ENCODE measurements at regions not wholly inside any gene's neighbourhood (a gene's known extent, or its start where the extent isn't known, plus 50 kb on each side); places are given as distances from the start of the nearest gene placed in this dataset.
"Not testable (repeated sequence)": the region's sequence is repeated elsewhere in the genome, so short reads cannot be mapped to it uniquely, and the experiment has no call there.

DNA sequence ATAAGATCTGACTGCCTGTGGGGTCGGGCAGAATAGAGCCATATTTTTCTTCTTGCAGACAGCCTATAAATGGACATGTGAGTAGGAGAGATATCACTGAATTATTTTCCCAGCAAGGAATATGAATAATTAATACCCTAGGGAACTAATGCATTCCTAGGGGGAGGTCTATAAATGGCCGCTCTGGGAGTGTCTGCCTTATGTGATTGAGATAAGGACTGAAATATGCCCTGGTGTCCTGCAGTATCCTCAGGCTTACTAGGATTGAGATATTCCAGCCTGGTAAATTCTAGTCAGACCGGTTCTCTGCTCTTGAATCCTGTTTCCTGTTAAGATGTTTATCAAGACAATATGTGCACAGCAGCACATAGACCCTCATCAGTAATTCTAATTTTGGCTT lies 1399.4 kb downstream of the GATA3 start:
- not testable (repeated sequence) for TF ChIP-seq EZH2 (IDR thresholded peaks at IDR 0.05; ENCODE audit: borderline replicate concordance, control insufficient read depth, low read depth, low read length); RAD51 (IDR thresholded peaks at IDR 0.05); NRF1 (conservative IDR thresholded peaks at IDR 0.05; ENCODE audit: low read depth, low read length); GABPA (IDR thresholded peaks at IDR 0.05; ENCODE audit: low read depth); HDAC2 (IDR thresholded peaks at IDR 0.05)
- TF ChIP-seq, protein P1, sequence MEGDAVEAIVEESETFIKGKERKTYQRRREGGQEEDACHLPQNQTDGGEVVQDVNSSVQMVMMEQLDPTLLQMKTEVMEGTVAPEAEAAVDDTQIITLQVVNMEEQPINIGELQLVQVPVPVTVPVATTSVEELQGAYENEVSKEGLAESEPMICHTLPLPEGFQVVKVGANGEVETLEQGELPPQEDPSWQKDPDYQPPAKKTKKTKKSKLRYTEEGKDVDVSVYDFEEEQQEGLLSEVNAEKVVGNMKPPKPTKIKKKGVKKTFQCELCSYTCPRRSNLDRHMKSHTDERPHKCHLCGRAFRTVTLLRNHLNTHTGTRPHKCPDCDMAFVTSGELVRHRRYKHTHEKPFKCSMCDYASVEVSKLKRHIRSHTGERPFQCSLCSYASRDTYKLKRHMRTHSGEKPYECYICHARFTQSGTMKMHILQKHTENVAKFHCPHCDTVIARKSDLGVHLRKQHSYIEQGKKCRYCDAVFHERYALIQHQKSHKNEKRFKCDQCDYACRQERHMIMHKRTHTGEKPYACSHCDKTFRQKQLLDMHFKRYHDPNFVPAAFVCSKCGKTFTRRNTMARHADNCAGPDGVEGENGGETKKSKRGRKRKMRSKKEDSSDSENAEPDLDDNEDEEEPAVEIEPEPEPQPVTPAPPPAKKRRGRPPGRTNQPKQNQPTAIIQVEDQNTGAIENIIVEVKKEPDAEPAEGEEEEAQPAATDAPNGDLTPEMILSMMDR (IDR thresholded peaks at IDR 0.05 in 2 of 3, conservative IDR thresholded peaks at IDR 0.05 in 1 of 3; ENCODE audit: control insufficient read depth in 2 of 3, extremely low read depth in 1 of 3, insufficient read depth in 1 of 3, low read depth in 3 of 3, low read length in 3 of 3): not testable (repeated sequence)
